ENCODE measurements at regions not wholly inside any gene's neighbourhood (a gene's known extent, or its start where the extent isn't known, plus 50 kb on each side); places are given as distances from the start of the nearest gene placed in this dataset.
"Not testable (repeated sequence)": the region's sequence is repeated elsewhere in the genome, so short reads cannot be mapped to it uniquely, and the experiment has no call there.

DNA sequence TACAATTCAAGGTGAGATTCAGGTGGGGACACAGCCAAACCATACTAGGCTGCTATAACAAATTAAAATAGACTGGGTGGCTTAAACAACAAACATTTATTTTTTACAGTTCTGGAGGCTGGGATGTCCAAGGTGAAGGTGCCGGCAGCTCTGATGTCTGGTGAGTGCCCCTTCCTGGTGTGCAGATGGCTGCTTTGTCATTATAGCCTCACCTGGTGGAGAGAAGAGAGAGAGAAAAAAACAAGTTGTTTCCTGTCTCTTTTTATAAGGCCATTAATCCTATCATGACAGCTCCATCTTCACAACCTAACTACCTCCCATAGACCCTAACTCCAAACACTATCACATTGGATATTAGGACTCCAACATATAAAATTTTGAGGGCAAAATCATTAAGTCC is 279.7 kb downstream of the ZIC1 start:
- H3K9me3 ChIP-seq: no peaks in the 10 kb centered on the region
- H3K27ac ChIP-seq: no peak overlapping the region
- intact Hi-C loops (cut with DNase I): no loop called here
- H3K27me3 ChIP-seq: no peaks in the 10 kb centered on the region
- no peak for TF ChIP-seq POLR2A (IDR thresholded peaks at IDR 0.05)
- TF ChIP-seq, protein P1, sequence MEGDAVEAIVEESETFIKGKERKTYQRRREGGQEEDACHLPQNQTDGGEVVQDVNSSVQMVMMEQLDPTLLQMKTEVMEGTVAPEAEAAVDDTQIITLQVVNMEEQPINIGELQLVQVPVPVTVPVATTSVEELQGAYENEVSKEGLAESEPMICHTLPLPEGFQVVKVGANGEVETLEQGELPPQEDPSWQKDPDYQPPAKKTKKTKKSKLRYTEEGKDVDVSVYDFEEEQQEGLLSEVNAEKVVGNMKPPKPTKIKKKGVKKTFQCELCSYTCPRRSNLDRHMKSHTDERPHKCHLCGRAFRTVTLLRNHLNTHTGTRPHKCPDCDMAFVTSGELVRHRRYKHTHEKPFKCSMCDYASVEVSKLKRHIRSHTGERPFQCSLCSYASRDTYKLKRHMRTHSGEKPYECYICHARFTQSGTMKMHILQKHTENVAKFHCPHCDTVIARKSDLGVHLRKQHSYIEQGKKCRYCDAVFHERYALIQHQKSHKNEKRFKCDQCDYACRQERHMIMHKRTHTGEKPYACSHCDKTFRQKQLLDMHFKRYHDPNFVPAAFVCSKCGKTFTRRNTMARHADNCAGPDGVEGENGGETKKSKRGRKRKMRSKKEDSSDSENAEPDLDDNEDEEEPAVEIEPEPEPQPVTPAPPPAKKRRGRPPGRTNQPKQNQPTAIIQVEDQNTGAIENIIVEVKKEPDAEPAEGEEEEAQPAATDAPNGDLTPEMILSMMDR (IDR thresholded peaks at IDR 0.05): no peak
- no peak for DNase-seq
- WGBS, 2 donors: 73 to 100% methylated on average over 1 of the region's 1 CpG
- H3K4me1 ChIP-seq: no peaks in the 10 kb centered on the region
- no peak overlapping the region for H3K4me3 ChIP-seq
- no peaks in the 10 kb centered on the region for H3K36me3 ChIP-seq

DNA sequence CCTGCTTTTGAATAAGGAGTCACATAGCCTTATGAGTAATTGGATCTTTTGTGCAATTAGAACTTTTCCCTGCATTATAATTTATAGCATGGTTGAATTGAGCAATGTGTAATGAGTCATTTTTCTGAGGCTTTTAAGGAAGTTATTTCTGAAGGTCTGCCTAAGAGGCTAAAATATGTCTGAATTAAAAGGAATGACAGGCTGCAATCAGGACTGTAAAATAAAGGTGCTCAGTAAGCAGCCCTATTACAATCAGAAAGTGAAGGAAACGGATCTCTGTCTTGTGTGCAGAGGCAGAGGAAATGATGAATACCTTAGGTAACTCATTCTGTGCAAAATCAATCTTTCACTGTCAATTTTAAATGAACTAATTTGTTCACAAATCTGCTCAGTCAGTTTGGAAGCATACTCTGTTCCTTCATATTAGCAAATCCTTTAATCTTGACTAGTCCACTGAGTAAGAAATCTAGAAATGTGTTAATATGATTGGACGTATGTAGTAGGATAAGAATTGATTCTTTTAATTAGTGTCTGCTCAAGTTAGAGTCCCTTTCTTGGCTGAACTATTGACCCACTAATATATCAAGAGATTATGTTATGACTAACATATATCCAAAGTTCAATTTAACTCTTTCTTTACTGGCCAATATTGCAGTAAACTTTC is 290.1 kb downstream of the ZIC1 start:
- Histone ChIP-seq H3K9me3 (no peaks in the 10 kb centered on the region), H3K4me3 (no peak overlapping the region), H3K27ac (no peak overlapping the region), H3K27me3 (no peaks in the 10 kb centered on the region), H3K36me3 (no peaks in the 10 kb centered on the region), H3K4me1 (no peaks in the 10 kb centered on the region)
- WGBS, 2 donors: 30 to 37% methylated on average over 2 of the region's 2 CpGs
- DNase-seq: no peak
- intact Hi-C loops (cut with DNase I): no loop called here
- TF ChIP-seq POLR2A (IDR thresholded peaks at IDR 0.05): no peak

DNA sequence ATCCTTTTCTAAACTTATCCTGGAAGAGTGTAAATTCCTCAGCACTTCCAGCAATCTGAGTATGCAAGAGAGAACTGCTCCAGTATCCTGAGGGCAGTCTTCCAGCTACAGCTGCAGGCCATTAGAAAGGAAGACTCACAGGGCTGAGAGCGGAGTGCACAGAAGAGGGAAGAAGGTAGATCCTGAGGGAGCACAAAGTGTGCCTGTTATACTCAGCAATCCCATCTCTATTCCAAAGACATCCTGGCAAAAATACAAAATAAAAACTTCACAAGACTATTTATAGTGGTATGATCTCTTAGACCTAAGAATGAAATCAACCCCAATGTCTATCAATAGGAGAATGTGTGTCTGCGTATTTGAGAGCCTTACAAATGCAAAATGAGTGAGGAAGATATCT is 292.0 kb downstream of the ZIC1 start:
- DNase-seq: no peak
- H3K27ac ChIP-seq: no peak overlapping the region
- TF ChIP-seq, protein P1 (IDR thresholded peaks at IDR 0.05): no peak
- TF ChIP-seq POLR2A (IDR thresholded peaks at IDR 0.05): no peak
- intact Hi-C loops (cut with DNase I): no loop called here
- H3K4me1 ChIP-seq: no peaks in the 10 kb centered on the region
- H3K36me3 ChIP-seq: no peaks in the 10 kb centered on the region
- H3K9me3 ChIP-seq: no peaks in the 10 kb centered on the region
- no peak overlapping the region for H3K4me3 ChIP-seq
- WGBS, 2 donors: 76 to 82% methylated on average over 2 of the region's 2 CpGs
- H3K27me3 ChIP-seq: no peaks in the 10 kb centered on the region

GRCh38 chr3:147702509-147702908 is 293.3 kb downstream of the ZIC1 start:
- TF ChIP-seq, protein P1 (IDR thresholded peaks at IDR 0.05): no peak
- TF ChIP-seq POLR2A (IDR thresholded peaks at IDR 0.05): no peak
- Histone ChIP-seq H3K4me3 (no peak overlapping the region), H3K36me3 (no peaks in the 10 kb centered on the region), H3K27me3 (no peaks in the 10 kb centered on the region), H3K9me3 (no peaks in the 10 kb centered on the region), H3K4me1 (no peaks in the 10 kb centered on the region), H3K27ac (no peak overlapping the region)
- no peak for DNase-seq
- intact Hi-C loops (cut with DNase I): no loop called here

DNA sequence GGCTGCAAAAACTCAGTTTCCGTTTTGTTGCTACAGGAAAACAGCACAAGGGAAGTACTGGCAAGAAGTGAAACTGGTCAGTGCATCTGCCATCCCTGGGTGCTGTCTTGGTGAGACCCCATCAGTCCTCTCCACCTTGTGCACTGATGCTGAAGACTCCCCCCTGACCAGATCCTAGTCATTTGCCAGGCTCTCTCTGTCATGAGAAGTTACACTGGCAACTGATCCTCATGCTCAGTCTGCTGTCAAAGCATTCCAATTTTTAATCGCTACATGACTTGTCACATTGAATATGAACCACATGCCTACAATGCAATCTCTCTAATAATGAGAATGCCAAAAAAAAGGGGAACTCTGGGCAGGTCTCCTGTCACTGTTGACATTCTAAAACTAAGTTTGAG is 296.5 kb downstream of the ZIC1 start:
- 45 to 62% methylated on average over 2 of the region's 2 CpGs for WGBS, 2 donors
- intact Hi-C loops (cut with DNase I): no loop called here
- no peaks in the 10 kb centered on the region for H3K9me3 ChIP-seq
- no peak overlapping the region for H3K27ac ChIP-seq
- no peak for DNase-seq
- no peaks in the 10 kb centered on the region for H3K36me3 ChIP-seq
- no peaks in the 10 kb centered on the region for H3K27me3 ChIP-seq
- no peak overlapping the region for H3K4me3 ChIP-seq
- no peaks in the 10 kb centered on the region for H3K4me1 ChIP-seq
- no peak for TF ChIP-seq POLR2A (IDR thresholded peaks at IDR 0.05)
- TF ChIP-seq, protein P1 (IDR thresholded peaks at IDR 0.05): no peak

- H3K9me3 ChIP-seq; intact Hi-C loops (cut with DNase I); H3K36me3 ChIP-seq; DNase-seq; H3K4me3 ChIP-seq; H3K4me1 ChIP-seq; H3K27ac ChIP-seq; H3K27me3 ChIP-seq: not testable (repeated sequence)
- WGBS, 2 donors: 50% methylated on average over 1 of the region's 1 CpG
Measured at GRCh38 chr3:147710753-147711152, 301.6 kb downstream of the ZIC1 start.

All from esophagus squamous epithelium (tissue), 5 donors.